ENCODE measurements at regions not wholly inside any gene's neighbourhood (a gene's known extent, or its start where the extent isn't known, plus 50 kb on each side); places are given as distances from the start of the nearest gene placed in this dataset.
"Not testable (repeated sequence)": the region's sequence is repeated elsewhere in the genome, so short reads cannot be mapped to it uniquely, and the experiment has no call there.

GRCh38 chr1:196070940-196071339 is 537.3 kb downstream of the KCNT2 start:
- no peak for DNase-seq
- POLR2A ChIA-PET: no interaction called here
- Mint-ChIP-seq H3K4me3 (no peak overlapping the region), H3K9me3 (no peaks in the 10 kb centered on the region), H3K27ac (no peak overlapping the region), H3K27me3 (no peaks in the 10 kb centered on the region), H3K4me1 (no peaks in the 10 kb centered on the region), H3K36me3 (ENCODE audit: low read depth) (no peaks in the 10 kb centered on the region)
- CTCF ChIA-PET: no interaction called here

- Mint-ChIP-seq H3K4me1 (no peaks in the 10 kb centered on the region), H3K9me3 (no peaks in the 10 kb centered on the region), H3K27ac (no peak overlapping the region), H3K36me3 (ENCODE audit: low read depth) (no peaks in the 10 kb centered on the region), H3K4me3 (no peak overlapping the region), H3K27me3 (no peaks in the 10 kb centered on the region)
- CTCF ChIA-PET: no interaction called here
- POLR2A ChIA-PET: no interaction called here
- no peak for DNase-seq
These were observed 544.3 kb downstream of the KCNT2 start for GRCh38 chr1:196063952-196064351.

GRCh38 chr1:196063294-196063693 is 544.9 kb downstream of the KCNT2 start:
- POLR2A ChIA-PET: no interaction called here
- no peaks in the 10 kb centered on the region for H3K9me3 Mint-ChIP-seq
- H3K36me3 Mint-ChIP-seq (ENCODE audit: low read depth): no peaks in the 10 kb centered on the region
- H3K27ac Mint-ChIP-seq: no peak overlapping the region
- no peak overlapping the region for H3K4me3 Mint-ChIP-seq
- no peaks in the 10 kb centered on the region for H3K4me1 Mint-ChIP-seq
- no peak for DNase-seq
- no peaks in the 10 kb centered on the region for H3K27me3 Mint-ChIP-seq
- CTCF ChIA-PET: interaction anchor here (0.6 kb wide), 1 partner anchor 49 kb away, joined by 4 read pairs; no protein-coding TSS in a partner anchor

DNA sequence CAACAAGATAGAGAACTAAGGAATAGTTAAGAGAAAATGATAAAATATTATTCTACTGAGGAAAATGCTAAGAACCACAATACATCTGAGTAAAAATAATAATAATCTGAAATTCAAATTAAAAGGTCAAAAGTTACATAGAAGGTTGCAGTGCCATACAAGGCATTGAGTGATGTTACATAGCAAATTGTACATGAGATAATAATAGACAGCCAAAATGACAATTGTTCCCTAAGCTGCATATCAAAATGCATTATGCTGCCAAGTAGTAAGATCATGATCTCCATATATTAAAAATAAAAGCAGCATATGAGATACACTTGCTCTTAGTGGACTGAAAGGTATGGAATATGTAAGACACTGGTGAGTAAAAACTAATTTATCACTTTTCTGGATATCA is 547.7 kb downstream of the KCNT2 start:
- CTCF ChIA-PET: no interaction called here
- POLR2A ChIA-PET: no interaction called here

DNA sequence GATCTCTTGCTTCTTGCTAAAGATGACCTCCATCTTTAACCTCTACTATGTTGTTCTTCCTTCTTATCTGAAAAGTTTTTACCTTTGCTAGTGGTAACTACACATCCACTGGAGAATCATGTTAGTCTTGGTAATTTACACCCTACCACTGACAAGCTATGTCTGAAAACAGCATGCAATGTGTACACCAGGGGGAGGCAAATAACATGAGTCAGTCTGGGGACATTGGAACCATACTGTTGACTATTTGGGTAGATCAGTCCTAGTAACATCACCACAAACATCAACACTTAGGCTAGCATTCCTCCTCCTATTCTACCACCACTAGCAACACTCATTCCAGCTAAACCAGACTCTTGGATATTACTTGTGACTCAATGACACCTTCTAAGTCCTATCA is 549.0 kb downstream of the KCNT2 start:
- no peaks in the 10 kb centered on the region for H3K9me3 Mint-ChIP-seq
- no peaks in the 10 kb centered on the region for H3K4me1 Mint-ChIP-seq
- no peak for DNase-seq
- H3K4me3 Mint-ChIP-seq: no peak overlapping the region
- ChIA-PET POLR2A (no interaction called here), CTCF (no interaction called here)
- H3K27ac Mint-ChIP-seq: no peak overlapping the region
- no peaks in the 10 kb centered on the region for H3K27me3 Mint-ChIP-seq
- H3K36me3 Mint-ChIP-seq (ENCODE audit: low read depth): no peaks in the 10 kb centered on the region

More for the DNA sequence above, 547.7 kb downstream of the KCNT2 start:
- DNase-seq: no peak
- Mint-ChIP-seq H3K9me3 (no peaks in the 10 kb centered on the region), H3K4me3 (no peak overlapping the region), H3K36me3 (ENCODE audit: low read depth) (no peaks in the 10 kb centered on the region), H3K27me3 (no peaks in the 10 kb centered on the region), H3K27ac (no peak overlapping the region), H3K4me1 (no peaks in the 10 kb centered on the region)

DNA sequence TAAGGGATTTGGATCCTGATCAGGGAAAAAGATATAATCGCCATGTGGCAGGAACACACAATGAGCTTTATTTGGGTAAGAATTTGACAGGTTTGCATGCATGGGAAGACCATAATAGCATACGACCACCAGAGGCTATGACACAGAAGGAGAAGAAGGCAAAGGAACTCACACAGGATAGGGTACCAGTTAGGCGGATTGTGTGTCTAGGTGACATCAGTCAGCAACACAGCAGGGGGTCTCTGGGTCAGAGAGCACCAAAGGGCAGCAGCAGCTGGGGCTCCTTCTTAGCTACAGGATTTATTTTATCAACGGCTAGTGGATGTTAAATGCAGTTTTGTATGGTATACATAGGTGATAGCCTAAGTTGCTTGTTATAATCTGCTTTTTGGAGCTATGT is 551.3 kb downstream of the KCNT2 start:
- no peaks in the 10 kb centered on the region for H3K27me3 Mint-ChIP-seq
- no peak overlapping the region for H3K27ac Mint-ChIP-seq
- no peaks in the 10 kb centered on the region for H3K4me1 Mint-ChIP-seq
- H3K36me3 Mint-ChIP-seq (ENCODE audit: low read depth): no peaks in the 10 kb centered on the region
- DNase-seq: no peak
- H3K4me3 Mint-ChIP-seq: no peak overlapping the region
- ChIA-PET CTCF (interaction anchor here (0.6 kb wide), 1 partner anchor 271 kb away, joined by 3 read pairs; no protein-coding TSS in a partner anchor), POLR2A (no interaction called here)
- H3K9me3 Mint-ChIP-seq: no peaks in the 10 kb centered on the region

DNA sequence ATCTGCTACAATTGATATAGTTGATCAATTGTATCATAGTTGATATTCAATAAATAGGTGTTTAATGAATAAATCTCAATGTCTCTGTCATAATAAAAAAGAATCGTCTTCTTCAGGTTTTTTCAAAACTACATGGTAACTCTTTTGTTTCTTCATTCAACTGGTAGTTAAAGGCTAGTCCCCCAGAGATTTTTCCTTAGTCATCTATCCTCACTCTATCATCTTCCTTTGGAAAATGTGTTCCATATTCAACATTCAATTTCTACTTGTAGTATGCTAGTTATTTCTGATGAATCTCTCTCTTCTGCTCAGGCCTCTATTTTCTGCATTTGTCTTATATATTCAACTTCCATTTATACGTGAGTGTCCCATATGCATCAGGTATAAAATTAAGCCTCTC is 558.8 kb downstream of the KCNT2 start:
- Mint-ChIP-seq H3K36me3 (ENCODE audit: low read depth) (no peaks in the 10 kb centered on the region), H3K4me1 (no peaks in the 10 kb centered on the region), H3K4me3 (no peak overlapping the region), H3K9me3 (peaks cover 2% of the 10 kb centered on the region), H3K27me3 (no peaks in the 10 kb centered on the region), H3K27ac (no peak overlapping the region)
- DNase-seq: no peak
- POLR2A ChIA-PET: no interaction called here
- CTCF ChIA-PET: no interaction called here

DNA sequence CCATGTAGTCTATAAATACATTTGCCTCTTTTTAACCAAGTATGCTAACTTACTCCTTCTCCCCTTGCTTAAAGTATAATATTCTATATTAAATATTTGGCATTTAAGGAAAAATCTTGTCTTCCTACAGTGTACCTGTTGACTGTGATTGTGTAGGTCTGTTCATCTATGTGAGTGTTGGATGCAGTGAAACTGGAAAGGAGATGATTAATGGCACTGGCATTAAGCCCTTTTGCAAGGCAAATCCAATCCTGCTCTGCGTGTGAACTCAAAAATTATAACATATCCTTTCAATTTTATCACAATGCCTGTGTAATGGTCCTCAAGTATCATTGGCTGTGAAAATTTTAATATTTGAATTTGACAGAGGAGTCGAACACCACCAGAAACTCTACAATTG is 565.0 kb downstream of the KCNT2 start:
- H3K36me3 Mint-ChIP-seq (ENCODE audit: low read depth): no peaks in the 10 kb centered on the region
- DNase-seq: no peak
- H3K27me3 Mint-ChIP-seq: no peaks in the 10 kb centered on the region
- ChIA-PET POLR2A (no interaction called here), CTCF (no interaction called here)
- no peaks in the 10 kb centered on the region for H3K4me1 Mint-ChIP-seq
- peaks cover 7% of the 10 kb centered on the region for H3K9me3 Mint-ChIP-seq
- no peak overlapping the region for H3K27ac Mint-ChIP-seq
- H3K4me3 Mint-ChIP-seq: no peak overlapping the region

DNA sequence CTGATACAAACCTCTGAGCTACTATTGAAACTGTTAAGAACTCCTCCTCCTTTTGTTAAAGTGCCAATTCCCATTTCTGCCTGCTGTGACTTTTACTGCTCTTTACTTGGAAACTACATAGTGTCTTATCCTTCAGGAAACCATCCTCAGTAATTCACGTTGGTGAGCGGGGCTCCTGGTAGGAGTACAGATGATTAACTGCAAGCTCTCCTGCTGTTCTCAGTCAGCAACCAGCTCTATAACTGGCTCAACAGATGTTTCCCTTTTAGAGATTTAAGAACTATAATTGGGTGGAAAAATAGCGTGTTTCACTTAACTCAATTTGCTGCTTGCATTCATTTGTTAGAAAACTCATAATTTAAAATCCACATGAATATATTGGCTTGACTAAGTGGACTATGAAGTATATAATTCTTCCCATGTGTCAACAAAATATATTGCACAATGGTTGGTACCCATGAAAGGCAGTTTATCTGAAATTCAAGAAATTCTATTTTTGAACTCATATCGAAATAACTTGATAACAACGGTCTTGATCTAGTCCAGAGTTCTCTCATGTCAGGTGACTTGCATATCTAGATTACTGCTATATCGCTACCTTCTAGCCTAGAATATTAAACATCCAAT is 574.0 kb downstream of the KCNT2 start:
- H3K4me1 Mint-ChIP-seq: no peaks in the 10 kb centered on the region
- no peak overlapping the region for H3K27ac Mint-ChIP-seq
- POLR2A ChIA-PET: no interaction called here
- DNase-seq: no peak
- no peak overlapping the region for H3K4me3 Mint-ChIP-seq
- no peaks in the 10 kb centered on the region for H3K27me3 Mint-ChIP-seq
- no peaks in the 10 kb centered on the region for H3K36me3 Mint-ChIP-seq (ENCODE audit: low read depth)
- CTCF ChIA-PET: no interaction called here
- H3K9me3 Mint-ChIP-seq: peaks cover 2% of the 10 kb centered on the region

- DNase-seq; H3K27me3 Mint-ChIP-seq; CTCF ChIA-PET; H3K9me3 Mint-ChIP-seq; H3K27ac Mint-ChIP-seq; H3K36me3 Mint-ChIP-seq (ENCODE audit: low read depth); H3K4me3 Mint-ChIP-seq; H3K4me1 Mint-ChIP-seq; POLR2A ChIA-PET: not testable (repeated sequence)
These were observed 576.9 kb downstream of the KCNT2 start for GRCh38 chr1:196031387-196031786.

DNA sequence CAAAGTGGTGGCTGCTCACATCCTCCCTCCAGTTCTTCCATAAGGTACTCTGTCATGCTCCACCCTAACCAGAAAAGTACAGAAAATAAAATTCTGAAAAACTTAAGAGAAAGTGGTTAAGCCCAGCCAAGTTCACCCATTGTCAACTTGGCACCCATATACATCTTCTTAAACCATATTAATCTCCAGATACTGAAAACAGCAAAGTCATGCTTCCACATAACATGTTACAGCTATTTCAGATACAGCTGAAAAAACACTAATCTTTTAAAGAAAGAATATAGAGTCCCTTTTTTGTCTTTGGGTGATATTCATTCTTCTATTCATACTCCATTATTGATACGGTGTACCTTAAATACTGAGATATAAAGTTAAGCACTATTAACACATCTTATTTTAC is 577.8 kb downstream of the KCNT2 start:
- ChIA-PET POLR2A (no interaction called here), CTCF (no interaction called here)
- Mint-ChIP-seq H3K4me3 (no peak overlapping the region), H3K9me3 (no peaks in the 10 kb centered on the region), H3K27me3 (no peaks in the 10 kb centered on the region), H3K27ac (no peak overlapping the region), H3K36me3 (ENCODE audit: low read depth) (no peaks in the 10 kb centered on the region), H3K4me1 (no peaks in the 10 kb centered on the region)
- DNase-seq: no peak

- DNase-seq: no peak
- Mint-ChIP-seq H3K9me3 (no peaks in the 10 kb centered on the region), H3K27me3 (no peaks in the 10 kb centered on the region), H3K4me1 (no peaks in the 10 kb centered on the region), H3K4me3 (no peak overlapping the region), H3K36me3 (ENCODE audit: low read depth) (no peaks in the 10 kb centered on the region), H3K27ac (no peak overlapping the region)
- POLR2A ChIA-PET: no interaction called here
- CTCF ChIA-PET: no interaction called here
These were observed 578.8 kb downstream of the KCNT2 start for GRCh38 chr1:196029410-196029809.

DNA sequence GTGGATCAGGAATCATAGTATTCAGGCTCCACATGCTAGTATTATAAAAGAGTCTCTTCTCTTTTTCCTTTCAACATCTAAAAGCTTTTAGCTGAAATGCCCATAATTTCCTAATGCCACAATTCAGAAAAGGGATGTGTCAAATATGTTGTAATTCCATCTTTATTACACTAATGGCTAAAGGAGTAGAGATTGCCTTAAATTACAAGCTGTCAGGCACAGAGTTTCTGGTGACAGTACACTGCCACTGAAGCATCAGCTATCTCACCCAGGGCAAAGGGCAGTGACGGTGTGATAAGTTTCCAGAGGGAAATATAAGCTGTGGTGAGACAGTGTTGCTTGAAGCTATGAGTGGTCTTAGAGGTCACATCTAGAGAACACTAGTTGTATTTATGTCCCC is 581.1 kb downstream of the KCNT2 start:
- H3K27ac Mint-ChIP-seq: no peak overlapping the region
- no peak overlapping the region for H3K4me3 Mint-ChIP-seq
- no peaks in the 10 kb centered on the region for H3K4me1 Mint-ChIP-seq
- H3K27me3 Mint-ChIP-seq: no peaks in the 10 kb centered on the region
- no peak for DNase-seq
- no peaks in the 10 kb centered on the region for H3K36me3 Mint-ChIP-seq (ENCODE audit: low read depth)
- CTCF ChIA-PET: no interaction called here
- no peaks in the 10 kb centered on the region for H3K9me3 Mint-ChIP-seq
- POLR2A ChIA-PET: no interaction called here

DNA sequence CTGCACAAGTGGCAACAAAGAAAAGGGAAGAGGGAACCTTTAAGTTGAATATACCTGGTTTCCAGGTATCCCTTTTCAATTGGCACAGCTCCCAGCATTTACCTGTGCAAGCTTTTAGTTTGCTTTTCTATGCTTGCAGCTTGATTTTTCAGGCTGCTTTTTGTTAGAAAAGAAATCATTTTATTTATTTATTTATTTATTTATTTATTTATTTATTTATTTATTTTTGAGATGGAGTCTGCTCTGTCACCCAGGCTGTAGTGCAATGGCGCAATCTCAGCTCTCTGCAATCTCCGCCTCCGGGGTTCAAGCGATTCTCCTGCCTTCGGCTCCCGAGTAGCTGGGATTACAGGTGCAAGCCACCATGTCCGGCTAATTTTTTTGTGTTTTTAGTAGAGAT is 587.1 kb downstream of the KCNT2 start:
- CTCF ChIA-PET: interaction anchor here (0.8 kb wide), 1 partner anchor 12 kb away, joined by 4 read pairs; no protein-coding TSS in a partner anchor
- H3K36me3 Mint-ChIP-seq (ENCODE audit: low read depth); H3K4me1 Mint-ChIP-seq; H3K4me3 Mint-ChIP-seq; H3K27me3 Mint-ChIP-seq; H3K9me3 Mint-ChIP-seq; H3K27ac Mint-ChIP-seq; POLR2A ChIA-PET; DNase-seq: not testable (repeated sequence)
